ENCODE measurements at regions not wholly inside any gene's neighbourhood (a gene's known extent, or its start where the extent isn't known, plus 50 kb on each side); places are given as distances from the start of the nearest gene placed in this dataset.

DNA sequence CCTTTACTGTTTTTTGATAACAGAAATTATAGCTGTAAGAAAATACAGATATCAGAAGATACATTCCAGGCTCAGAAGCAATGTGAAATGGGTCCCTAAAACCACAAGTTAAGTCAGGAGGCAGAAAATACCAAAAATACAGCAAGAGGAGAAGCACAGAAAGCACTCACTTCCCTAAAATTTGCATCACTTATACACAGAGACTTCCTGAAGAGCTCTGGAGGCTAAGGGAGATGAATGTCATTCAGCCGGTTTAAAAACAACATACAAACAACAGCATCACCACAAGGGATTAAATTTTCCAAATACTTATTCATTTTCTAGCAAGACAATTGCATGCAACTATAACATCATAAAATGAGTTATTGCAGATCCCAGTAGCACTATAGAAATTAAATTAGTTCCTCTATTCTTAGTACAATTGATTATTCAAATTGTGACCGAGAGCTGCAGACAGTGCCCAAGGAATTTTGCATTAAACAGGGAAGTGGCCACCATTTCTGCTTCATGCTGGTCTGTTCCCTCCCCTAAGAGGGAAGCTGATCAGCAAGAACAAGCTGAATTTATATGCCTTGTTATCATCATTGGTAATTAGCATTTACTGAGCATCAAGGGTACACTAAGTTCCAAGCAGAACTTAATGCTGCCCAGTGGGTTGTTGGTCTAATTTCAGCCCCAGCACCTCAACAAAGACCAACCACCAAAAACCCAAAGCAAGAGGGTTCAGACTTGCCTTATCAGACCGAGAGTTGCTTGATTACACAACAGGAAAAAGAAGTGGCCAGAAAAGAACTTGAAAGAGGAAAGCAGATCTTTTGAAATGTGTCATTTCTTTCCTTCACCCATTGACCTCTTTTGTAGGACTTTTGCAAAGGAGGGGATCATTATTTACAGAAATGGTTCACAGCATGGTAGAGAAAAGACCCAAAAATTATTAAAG is 140.7 kb downstream of the KCTD12 start:
- DNase-seq = no peak

DNA sequence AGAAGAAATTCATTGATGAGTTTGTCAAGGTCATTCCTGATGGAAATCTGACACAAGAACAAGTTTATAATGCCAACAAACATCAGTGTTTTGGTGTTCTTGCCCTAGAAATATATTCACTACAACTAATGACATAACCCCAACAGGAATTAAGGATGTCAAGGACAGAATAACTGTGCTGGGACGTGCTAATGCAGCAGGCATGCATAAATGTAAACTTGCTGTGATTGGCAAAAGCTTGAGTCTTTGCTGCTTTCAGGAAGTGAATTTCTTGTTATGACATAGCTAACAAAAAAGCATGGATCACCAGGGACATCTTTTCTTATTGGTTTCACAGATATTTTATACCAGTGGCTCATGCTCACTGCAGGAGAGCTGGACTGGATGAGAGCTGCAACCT is 144.6 kb downstream of the KCTD12 start:
- no peak for DNase-seq

- DNase-seq = no peak
Measured at GRCh38 chr13:76741046-76741445, 145.2 kb downstream of the KCTD12 start.

- DNase-seq = no peak
Measured at GRCh38 chr13:76738616-76739015, 147.6 kb downstream of the KCTD12 start.

DNA sequence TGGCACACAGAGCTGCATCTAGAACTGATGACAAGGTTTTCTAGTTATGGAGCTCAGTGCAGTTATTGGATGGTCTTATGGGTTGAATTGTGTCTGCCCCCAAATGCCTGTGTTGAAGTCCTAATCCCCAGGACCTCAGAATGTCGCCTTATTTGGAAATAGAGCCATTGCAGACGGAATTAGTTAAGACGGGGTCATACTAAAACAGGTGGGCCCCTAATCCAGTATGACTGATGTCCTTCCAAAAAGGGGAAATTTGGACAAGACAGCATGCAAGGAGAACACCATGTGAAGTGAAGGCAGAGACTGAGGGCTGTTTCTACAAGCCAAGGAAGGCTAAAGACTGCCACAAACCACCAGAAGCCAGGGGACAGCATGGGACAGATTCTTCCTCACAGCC is 148.7 kb downstream of the KCTD12 start:
- DNase-seq = no peak

GRCh38 chr13:76735641-76736040 is 150.6 kb downstream of the KCTD12 start:
- DNase-seq = no peak

DNA sequence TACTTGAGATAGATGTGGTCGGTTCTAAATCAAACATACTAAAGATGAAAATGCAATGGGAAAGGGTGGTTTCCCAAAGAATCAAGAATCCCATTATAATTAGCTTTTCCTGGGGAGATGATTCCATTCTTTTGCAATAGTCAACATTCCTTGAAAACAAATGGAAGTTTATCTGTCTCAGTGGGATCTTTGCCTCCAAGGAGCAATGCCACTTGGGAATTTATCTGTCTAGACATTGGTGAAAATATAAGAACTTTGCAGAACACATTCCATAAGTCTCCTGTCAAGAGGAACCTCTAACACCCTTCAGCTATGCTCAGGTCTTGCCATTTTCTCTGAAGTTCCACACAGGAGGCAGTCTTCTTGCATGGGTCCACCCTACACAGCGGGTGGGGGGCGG is 152.5 kb downstream of the KCTD12 start:
- no peak for DNase-seq

GRCh38 chr13:76732367-76732766 is 153.8 kb downstream of the KCTD12 start:
- DNase-seq = no peak

- no peak for DNase-seq
Measured at GRCh38 chr13:76730220-76730619, 156.0 kb downstream of the KCTD12 start.

- no peak for DNase-seq
Measured at GRCh38 chr13:76729691-76730090, 156.5 kb downstream of the KCTD12 start.

GRCh38 chr13:76725896-76726295 is 160.3 kb downstream of the KCTD12 start:
- DNase-seq = no peak

DNA sequence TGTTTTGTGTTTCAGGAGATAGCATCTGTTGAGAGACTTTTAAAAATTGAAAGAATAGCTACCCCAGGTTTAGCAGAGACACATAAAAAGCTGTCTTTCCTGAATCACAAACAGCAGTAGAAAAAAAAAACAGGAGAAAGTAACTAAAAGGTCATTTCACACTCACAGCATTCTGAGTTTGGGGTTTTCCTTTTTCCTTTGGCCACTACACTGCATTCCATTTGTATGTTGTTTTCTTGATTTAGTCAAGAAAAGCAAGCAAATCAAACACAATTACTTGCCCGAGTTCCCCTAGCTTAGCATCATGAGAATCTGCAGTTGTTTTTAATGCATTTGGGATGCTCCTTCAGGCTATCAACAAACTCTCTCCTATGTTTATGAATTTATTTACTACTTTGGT is 161.0 kb downstream of the KCTD12 start:
- DNase-seq = no peak

DNA sequence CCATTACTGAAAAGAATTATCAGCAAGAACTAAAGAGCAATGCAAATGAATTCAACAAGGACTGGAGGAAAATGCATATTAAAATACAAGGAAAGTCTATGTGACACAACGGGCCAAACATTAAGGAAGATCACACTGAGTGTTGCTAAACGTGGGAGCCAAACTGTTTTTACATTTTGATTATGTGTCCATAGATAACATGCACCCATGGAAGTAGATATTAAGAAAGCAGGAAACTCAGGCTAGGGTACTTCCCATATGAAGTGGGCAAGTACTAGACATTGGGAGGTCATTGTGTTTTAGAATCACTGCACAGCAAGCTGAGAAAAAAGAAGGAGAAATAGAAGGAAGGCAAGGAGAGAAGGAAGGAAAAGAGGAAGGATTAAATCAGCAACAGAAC is 161.8 kb downstream of the KCTD12 start:
- no peak for DNase-seq

GRCh38 chr13:76723551-76724232 is 162.5 kb downstream of the KCTD12 start:
- DNase-seq = no peak

- DNase-seq = no peak
Measured at GRCh38 chr13:76722782-76723181, 163.4 kb downstream of the KCTD12 start.

DNA sequence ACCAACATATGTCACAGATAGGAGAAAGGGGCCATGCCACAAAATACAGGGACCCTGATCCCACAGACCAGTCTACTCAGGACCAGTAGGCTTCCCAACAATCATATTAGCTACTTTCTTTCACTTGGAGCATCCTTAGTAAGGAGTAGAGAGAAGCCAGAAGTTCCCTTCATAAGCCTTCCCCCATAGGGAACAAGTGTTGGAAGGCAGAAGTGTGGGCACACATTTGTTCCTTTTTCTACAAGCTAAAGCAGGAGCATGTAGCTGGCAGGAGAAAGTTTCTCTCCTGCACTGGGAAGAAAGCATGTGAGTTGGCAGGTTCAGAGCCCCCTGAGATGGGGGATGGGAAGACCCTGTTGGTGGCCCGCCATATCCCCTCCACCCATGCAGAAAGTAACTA is 165.4 kb downstream of the KCTD12 start:
- no peak for DNase-seq

- no peak for DNase-seq
Measured at GRCh38 chr13:76720416-76720815, 165.8 kb downstream of the KCTD12 start.

DNA sequence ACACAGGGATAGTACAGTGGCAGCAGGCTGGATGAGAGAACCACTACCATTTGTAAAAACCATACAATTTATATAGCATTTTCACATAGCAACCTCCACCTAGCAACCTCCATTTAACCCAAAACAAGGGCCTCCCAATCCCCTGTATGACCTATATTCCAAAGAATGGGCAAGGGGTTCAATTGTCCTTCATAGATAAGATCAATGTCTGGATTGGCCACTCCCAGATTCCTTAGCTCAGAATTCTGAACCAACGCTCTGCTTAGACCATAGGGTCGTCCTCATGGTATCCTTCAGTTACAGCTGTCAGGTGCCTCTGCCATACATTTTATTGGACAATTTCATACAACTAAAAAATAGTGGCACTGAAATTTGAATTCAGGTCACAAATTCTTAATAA is 166.2 kb downstream of the KCTD12 start:
- no peak for DNase-seq

DNA sequence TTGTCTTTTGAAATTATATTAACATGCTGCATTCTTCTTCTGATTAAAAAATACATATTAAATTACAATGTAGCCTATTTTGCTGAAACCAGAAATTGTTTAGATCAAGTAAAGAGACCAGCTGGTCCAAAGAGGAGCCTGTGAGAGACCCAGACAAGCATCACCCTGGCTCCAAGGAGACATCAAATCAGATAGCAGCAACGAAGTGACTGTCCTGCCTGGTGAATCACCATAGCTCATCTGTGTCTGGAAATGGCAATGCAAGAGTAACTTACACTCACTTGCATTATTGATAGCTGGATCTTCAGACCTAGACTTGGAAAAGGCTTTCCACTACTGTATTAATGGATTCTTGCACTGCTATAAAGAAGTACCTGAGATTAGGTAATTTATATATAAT is 169.1 kb downstream of the KCTD12 start:
- no peak for DNase-seq

- DNase-seq = no peak
Measured at GRCh38 chr13:76715621-76716020, 170.6 kb downstream of the KCTD12 start.

- no peak for DNase-seq
Measured at GRCh38 chr13:76715075-76715474, 171.1 kb downstream of the KCTD12 start.

DNA sequence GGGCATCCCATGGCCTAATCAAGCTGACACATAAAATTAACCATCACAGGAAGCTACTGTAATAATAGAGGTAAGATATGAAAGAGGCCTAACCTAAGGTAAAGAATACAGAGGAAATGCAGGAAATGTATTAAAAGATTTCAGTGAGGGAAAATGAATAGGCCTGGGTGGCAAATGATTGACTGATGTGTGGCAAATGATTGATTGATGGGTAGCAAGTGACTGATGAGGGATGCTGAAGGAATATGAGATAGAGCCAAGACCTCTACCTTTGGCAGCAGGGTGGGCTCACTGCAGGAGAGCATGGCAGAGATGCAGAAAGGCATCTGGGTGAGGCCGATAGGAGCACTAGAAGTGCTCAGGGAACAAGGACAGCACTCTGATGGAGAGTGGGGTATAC is 172.9 kb downstream of the KCTD12 start:
- DNase-seq = no peak

- DNase-seq = no peak
Measured at GRCh38 chr13:76711550-76712182, 174.5 kb downstream of the KCTD12 start.

GRCh38 chr13:76709851-76710250 is 176.4 kb downstream of the KCTD12 start:
- DNase-seq = no peak
